MM.1S (cell line): ENCODE measurements at regions not wholly inside any gene's neighbourhood (a gene's known extent, or its start where the extent isn't known, plus 50 kb on each side); places are given as distances from the start of the nearest gene placed in this dataset.

Experiments used
- EZH2 ChIP-seq: fragments of 300-600 bp; sonication (generic); optimal IDR thresholded peaks from 2 replicates; pipeline ENCODE3; 2017; ENCODE audit warnings: low read depth, mild to moderate bottlenecking, antibody characterized with exemption, low read length, mixed read lengths
- TF ChIP-seq, protein P1 (sequence below): fragments of 300-600 bp; sonication (generic); IDR thresholded peaks from 2 replicates; pipeline ENCODE4 v1.5.1; 2016; ENCODE audit warnings: antibody characterized with exemption, low read length, mixed read lengths

DNA sequence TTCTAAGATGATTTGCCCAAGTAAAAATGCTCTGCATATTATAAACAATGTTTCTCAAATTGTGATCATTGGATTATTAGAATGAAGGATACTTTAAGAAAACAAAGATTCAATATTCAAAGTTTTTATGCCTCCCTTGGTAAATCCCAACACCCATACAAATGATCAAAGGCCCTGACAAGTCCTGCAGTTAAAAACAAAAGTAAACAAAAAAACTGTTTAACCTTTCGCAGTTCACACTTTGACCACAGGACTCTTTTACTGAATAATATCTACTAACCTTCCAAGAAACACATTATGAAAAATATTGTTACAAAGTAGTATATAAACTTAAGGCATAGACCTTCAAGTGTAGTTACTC, 365.9 kb upstream of the ZFHX3 start:
- TF ChIP-seq, protein P1, sequence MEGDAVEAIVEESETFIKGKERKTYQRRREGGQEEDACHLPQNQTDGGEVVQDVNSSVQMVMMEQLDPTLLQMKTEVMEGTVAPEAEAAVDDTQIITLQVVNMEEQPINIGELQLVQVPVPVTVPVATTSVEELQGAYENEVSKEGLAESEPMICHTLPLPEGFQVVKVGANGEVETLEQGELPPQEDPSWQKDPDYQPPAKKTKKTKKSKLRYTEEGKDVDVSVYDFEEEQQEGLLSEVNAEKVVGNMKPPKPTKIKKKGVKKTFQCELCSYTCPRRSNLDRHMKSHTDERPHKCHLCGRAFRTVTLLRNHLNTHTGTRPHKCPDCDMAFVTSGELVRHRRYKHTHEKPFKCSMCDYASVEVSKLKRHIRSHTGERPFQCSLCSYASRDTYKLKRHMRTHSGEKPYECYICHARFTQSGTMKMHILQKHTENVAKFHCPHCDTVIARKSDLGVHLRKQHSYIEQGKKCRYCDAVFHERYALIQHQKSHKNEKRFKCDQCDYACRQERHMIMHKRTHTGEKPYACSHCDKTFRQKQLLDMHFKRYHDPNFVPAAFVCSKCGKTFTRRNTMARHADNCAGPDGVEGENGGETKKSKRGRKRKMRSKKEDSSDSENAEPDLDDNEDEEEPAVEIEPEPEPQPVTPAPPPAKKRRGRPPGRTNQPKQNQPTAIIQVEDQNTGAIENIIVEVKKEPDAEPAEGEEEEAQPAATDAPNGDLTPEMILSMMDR: no peak
- no peak for TF ChIP-seq EZH2
